A549 (cell line): ENCODE measurements at regions not wholly inside any gene's neighbourhood (a gene's known extent, or its start where the extent isn't known, plus 50 kb on each side); places are given as distances from the start of the nearest gene placed in this dataset.

Experiments used
- ATAC-seq, 2 experiments: fragments of 200-7000 bp in 1 of 2; fragments of >200 bp in 1 of 2; cut with Nextera tagmentation in 1 of 2; cut with Tn5 transposase in 1 of 2; 3 replicates each; pipeline versions ENCODE4 v1.8.0 to v1.9.1; 2018 to 2020; ENCODE audit warnings: mild to moderate bottlenecking in 1 of 2, moderate library complexity in 1 of 2
- CTCF ChIA-PET: fragments of 300-600 bp; sonication (Branson Sonifier 250); formaldehyde crosslinking; extraction: SDS; loops from one replicate; lab custom pipeline; 2021; ENCODE audit warnings: antibody characterized with exemption, inconsistent platforms; lab: Yijun Ruan, JAX
- POLR2A ChIA-PET: fragments of 350-600 bp; formaldehyde crosslinking; extraction: SDS; loops from one replicate; lab custom pipeline; 2021; ENCODE audit warnings: antibody characterized with exemption, inconsistent platforms; lab: Yijun Ruan, JAX
- DNase-seq, 2 experiments: peaks; one replicate each; pipeline versions ENCODE4 v3.0.0 to v3.0.0-alpha.2; 2011 to 2016; ENCODE audit warnings: low read depth in 1 of 2, low spot score in 1 of 2
- FAIRE-seq: peaks from 2 replicates; lab custom pipeline; 2011; peaks lifted over from hg19 to GRCh38; lab: Jason Lieb, UNC
- H3K27ac ChIP-seq, 2 experiments: fragments of >200 bp; sonication (Bioruptor Twin); formaldehyde crosslinking; 3 replicates each; pipeline ENCODE4 v1.5.1; 2016 to 2017
- H3K4me1 ChIP-seq: fragments of >200 bp; sonication (Bioruptor Twin); formaldehyde crosslinking; 3 replicates; pipeline ENCODE4 v1.6.1; 2016
- H3K4me2 ChIP-seq: fragments of >200 bp; sonication (Bioruptor Twin); formaldehyde crosslinking; 3 replicates; pipeline ENCODE4 v1.6.1; 2016
- H3K4me3 ChIP-seq: fragments of >200 bp; sonication (Bioruptor Twin); formaldehyde crosslinking; 3 replicates; pipeline ENCODE4 v1.5.1; 2016
- H3K9me3 ChIP-seq: fragments of >200 bp; sonication (Bioruptor Twin); formaldehyde crosslinking; 3 replicates; pipeline ENCODE4 v1.6.1; 2016
- BHLHE40 ChIP-seq: IDR thresholded peaks from 2 replicates; pipeline ENCODE4 v1.6.1; 2012; ENCODE audit warnings: low read depth, low read length, inconsistent platforms
- CBX8 ChIP-seq: fragments of 200-600 bp; sonication (generic); IDR thresholded peaks from 2 replicates; pipeline ENCODE4 v1.6.1; 2016
- CEBPB ChIP-seq, 2 experiments: fragments of >200 bp in 1 of 2; sonication (Bioruptor Twin) in 1 of 2; formaldehyde crosslinking in 1 of 2; IDR thresholded peaks; 2 replicates each; pipeline ENCODE4 v1.6.1; 2012 to 2016
- E2F6 ChIP-seq: IDR thresholded peaks from 2 replicates; pipeline ENCODE4 v1.6.1; 2012; ENCODE audit warnings: low read depth, borderline replicate concordance
- EHF ChIP-seq: fragments of 250-450 bp; sonication (Bioruptor Pico); IDR thresholded peaks from 2 replicates; pipeline ENCODE4 v1.5.0; 2020; ENCODE audit warnings: mild to moderate bottlenecking
- EHMT2 ChIP-seq: fragments of 200-600 bp; sonication (generic); IDR thresholded peaks from 2 replicates; pipeline ENCODE4 v1.6.1; 2016; ENCODE audit warnings: antibody characterized with exemption, low read depth, mild to moderate bottlenecking, moderate library complexity
- EP300 ChIP-seq, 2 experiments: fragments of >200 bp; sonication (Bioruptor Twin); formaldehyde crosslinking; IDR thresholded peaks; 2 replicates in 1 of 2; 3 replicates in 1 of 2; pipeline ENCODE4 v1.6.1; 2016 to 2017
- ESRRA ChIP-seq: fragments of 150-350 bp; IDR thresholded peaks from 2 replicates; pipeline ENCODE4 v1.6.1; 2014; ENCODE audit warnings: mild to moderate bottlenecking, low read length, borderline replicate concordance
- GATA3 ChIP-seq: IDR thresholded peaks from 2 replicates; pipeline ENCODE4 v1.6.1; 2012; ENCODE audit warnings: borderline replicate concordance
- HDAC2 ChIP-seq: fragments of 200-600 bp; sonication (generic); IDR thresholded peaks from 2 replicates; pipeline ENCODE4 v1.6.1; 2016
- HEYL ChIP-seq: fragments of 250-450 bp; sonication (Bioruptor Pico); IDR thresholded peaks from 2 replicates; pipeline ENCODE4 v1.8.0; 2021; ENCODE audit warnings: mild to moderate bottlenecking, moderate library complexity
- JUN ChIP-seq, 2 experiments: fragments of >200 bp; sonication (Bioruptor Twin); formaldehyde crosslinking; IDR thresholded peaks; 2 replicates in 1 of 2; 3 replicates in 1 of 2; pipeline ENCODE4 v1.6.1; 2016 to 2017
- JUNB ChIP-seq: fragments of >200 bp; sonication (Bioruptor Twin); formaldehyde crosslinking; IDR thresholded peaks from 2 replicates; pipeline ENCODE4 v1.6.1; 2016
- KDM1A ChIP-seq: fragments of 200-600 bp; sonication (generic); IDR thresholded peaks from 2 replicates; pipeline ENCODE4 v1.6.1; 2016; ENCODE audit warnings: low read depth, mild to moderate bottlenecking
- KDM5A ChIP-seq: fragments of 200-600 bp; sonication (generic); IDR thresholded peaks from 2 replicates; pipeline ENCODE4 v1.6.1; 2016; ENCODE audit warnings: antibody characterized with exemption, mild to moderate bottlenecking
- MAX ChIP-seq: IDR thresholded peaks from 2 replicates; pipeline ENCODE4 v1.6.1; 2012
- MYC ChIP-seq: IDR thresholded peaks from 2 replicates; pipeline ENCODE4 v1.6.1; 2012; ENCODE audit warnings: mild to moderate bottlenecking, inconsistent platforms, low read length, improper control_type of control experiment, borderline replicate concordance
- NFE2L2 ChIP-seq: fragments of 150-350 bp; conservative IDR thresholded peaks from 2 replicates; pipeline ENCODE4 v1.6.1; 2014; ENCODE audit warnings: low read length
- NR3C1 ChIP-seq: fragments of >200 bp; sonication (Bioruptor Twin); formaldehyde crosslinking; IDR thresholded peaks from 3 replicates; pipeline ENCODE4 v1.6.1; 2017
- POLR2AphosphoS2 ChIP-seq: conservative IDR thresholded peaks from 2 replicates; pipeline ENCODE4 v1.6.1; 2012; ENCODE audit warnings: low read length, improper control_type of control experiment, inconsistent platforms
- REST ChIP-seq: fragments of 200-600 bp; sonication (generic); IDR thresholded peaks from 2 replicates; pipeline ENCODE4 v1.6.1; 2016; ENCODE audit warnings: antibody characterized with exemption, mild to moderate bottlenecking, moderate library complexity
- RFX5 ChIP-seq: fragments of 450-650 bp; IDR thresholded peaks from 2 replicates; pipeline ENCODE4 v1.7.1; 2014; ENCODE audit warnings: antibody characterized with exemption, mild to moderate bottlenecking, moderate library complexity
- USF2 ChIP-seq: fragments of 450-650 bp; IDR thresholded peaks from 2 replicates; pipeline ENCODE4 v1.6.1; 2014; ENCODE audit warnings: antibody characterized with exemption
- ZNF302 ChIP-seq: fragments of 250-450 bp; sonication (Bioruptor Pico); IDR thresholded peaks from 2 replicates; pipeline ENCODE4 v1.9.0; 2021; ENCODE audit warnings: inconsistent platforms, mild to moderate bottlenecking, moderate library complexity
- WGBS: methylation state at CpG from one replicate; pipeline ENCODE4 v1.1.6; 2017; ENCODE audit errors: missing lambda C conversion rate; 5-methylcytosine and 5-hydroxymethylcytosine counted together
- TF ChIP-seq, protein P1 (sequence below): fragments of 250-450 bp; sonication (Bioruptor Pico); IDR thresholded peaks from 2 replicates; pipeline ENCODE4 v1.5.0; 2020; ENCODE audit warnings: low read depth, mild to moderate bottlenecking, moderate library complexity
- TF ChIP-seq, protein P2 (sequence below): fragments of >200 bp; sonication (Bioruptor Twin); formaldehyde crosslinking; IDR thresholded peaks from 3 replicates; pipeline ENCODE4 v1.6.1; 2016
- TF ChIP-seq, protein P3 (sequence below): fragments of 150-350 bp; IDR thresholded peaks from 2 replicates; pipeline ENCODE4 v1.6.1; 2014; ENCODE audit warnings: low read depth, mild to moderate bottlenecking, low read length

DNA sequence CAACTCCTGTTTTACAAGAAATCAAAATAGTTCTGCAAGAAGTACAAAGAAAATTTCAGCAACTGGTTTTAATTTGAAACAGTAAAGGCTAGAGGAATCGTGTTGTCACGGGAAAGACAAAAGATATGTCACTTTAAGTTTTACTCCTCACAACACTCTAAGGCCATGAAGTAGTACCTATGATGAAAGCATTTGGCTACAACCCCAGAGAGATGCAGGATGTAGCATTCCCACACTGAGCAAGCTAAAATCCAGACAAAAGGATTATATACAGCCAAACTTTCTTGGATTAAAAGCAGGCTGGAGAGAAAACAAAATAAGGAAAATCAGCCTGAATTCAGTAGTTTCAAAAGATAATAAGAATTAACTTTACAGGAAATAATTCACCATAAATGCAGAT, 245.5 kb upstream of the STEAP1 start:
- DNase-seq = no peak
- ATAC-seq = no peak
- FAIRE-seq = no peak
- CTCF ChIA-PET = no interaction called here
- Histone ChIP-seq H3K27ac (no peak overlapping the region), H3K4me3 (no peak overlapping the region)
- no peak for TF ChIP-seq JUNB
- TF ChIP-seq, all 56 proteins: peak for 0
- H3K4me1 ChIP-seq = no peaks in the 10 kb centered on the region
- 1% methylated on average over 2 of the region's 2 CpGs for WGBS
- no peak overlapping the region for H3K4me2 ChIP-seq
- H3K9me3 ChIP-seq = no peaks in the 10 kb centered on the region
- POLR2A ChIA-PET = no interaction called here

GRCh38 chr7:89914711-89915110, 239.6 kb upstream of the STEAP1 start:
- TF ChIP-seq GATA3 (no peak), EHF (CRISPR knock-in tag) (no peak), RFX5 (no peak), NR3C1 (no peak), EP300 (IDR thresholded peaks at IDR 0.05) (no peak), MAX (no peak), EHMT2 (no peak), CEBPB (IDR thresholded peaks at IDR 0.05) (no peak), CBX8 (no peak), HEYL (CRISPR knock-in tag) (no peak), MYC (no peak)
- TF ChIP-seq, protein P1, sequence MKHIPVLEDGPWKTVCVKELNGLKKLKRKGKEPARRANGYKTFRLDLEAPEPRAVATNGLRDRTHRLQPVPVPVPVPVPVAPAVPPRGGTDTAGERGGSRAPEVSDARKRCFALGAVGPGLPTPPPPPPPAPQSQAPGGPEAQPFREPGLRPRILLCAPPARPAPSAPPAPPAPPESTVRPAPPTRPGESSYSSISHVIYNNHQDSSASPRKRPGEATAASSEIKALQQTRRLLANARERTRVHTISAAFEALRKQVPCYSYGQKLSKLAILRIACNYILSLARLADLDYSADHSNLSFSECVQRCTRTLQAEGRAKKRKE (CRISPR knock-in tag) = no peak
- TF ChIP-seq, protein P2, sequence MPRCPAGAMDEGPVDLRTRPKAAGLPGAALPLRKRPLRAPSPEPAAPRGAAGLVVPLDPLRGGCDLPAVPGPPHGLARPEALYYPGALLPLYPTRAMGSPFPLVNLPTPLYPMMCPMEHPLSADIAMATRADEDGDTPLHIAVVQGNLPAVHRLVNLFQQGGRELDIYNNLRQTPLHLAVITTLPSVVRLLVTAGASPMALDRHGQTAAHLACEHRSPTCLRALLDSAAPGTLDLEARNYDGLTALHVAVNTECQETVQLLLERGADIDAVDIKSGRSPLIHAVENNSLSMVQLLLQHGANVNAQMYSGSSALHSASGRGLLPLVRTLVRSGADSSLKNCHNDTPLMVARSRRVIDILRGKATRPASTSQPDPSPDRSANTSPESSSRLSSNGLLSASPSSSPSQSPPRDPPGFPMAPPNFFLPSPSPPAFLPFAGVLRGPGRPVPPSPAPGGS = no peak
- TF ChIP-seq, protein P3, sequence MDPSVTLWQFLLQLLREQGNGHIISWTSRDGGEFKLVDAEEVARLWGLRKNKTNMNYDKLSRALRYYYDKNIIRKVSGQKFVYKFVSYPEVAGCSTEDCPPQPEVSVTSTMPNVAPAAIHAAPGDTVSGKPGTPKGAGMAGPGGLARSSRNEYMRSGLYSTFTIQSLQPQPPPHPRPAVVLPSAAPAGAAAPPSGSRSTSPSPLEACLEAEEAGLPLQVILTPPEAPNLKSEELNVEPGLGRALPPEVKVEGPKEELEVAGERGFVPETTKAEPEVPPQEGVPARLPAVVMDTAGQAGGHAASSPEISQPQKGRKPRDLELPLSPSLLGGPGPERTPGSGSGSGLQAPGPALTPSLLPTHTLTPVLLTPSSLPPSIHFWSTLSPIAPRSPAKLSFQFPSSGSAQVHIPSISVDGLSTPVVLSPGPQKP = no peak
- Histone ChIP-seq H3K4me1 (no peaks in the 10 kb centered on the region), H3K4me3 (no peak overlapping the region), H3K27ac (no peak overlapping the region), H3K4me2 (no peak overlapping the region), H3K9me3 (no peaks in the 10 kb centered on the region)
- ChIA-PET POLR2A (no interaction called here), CTCF (no interaction called here)
- DNase-seq = no peak
- no peak for FAIRE-seq
- WGBS = 0% methylated on average over 2 of the region's 2 CpGs
- no peak for ATAC-seq

DNA sequence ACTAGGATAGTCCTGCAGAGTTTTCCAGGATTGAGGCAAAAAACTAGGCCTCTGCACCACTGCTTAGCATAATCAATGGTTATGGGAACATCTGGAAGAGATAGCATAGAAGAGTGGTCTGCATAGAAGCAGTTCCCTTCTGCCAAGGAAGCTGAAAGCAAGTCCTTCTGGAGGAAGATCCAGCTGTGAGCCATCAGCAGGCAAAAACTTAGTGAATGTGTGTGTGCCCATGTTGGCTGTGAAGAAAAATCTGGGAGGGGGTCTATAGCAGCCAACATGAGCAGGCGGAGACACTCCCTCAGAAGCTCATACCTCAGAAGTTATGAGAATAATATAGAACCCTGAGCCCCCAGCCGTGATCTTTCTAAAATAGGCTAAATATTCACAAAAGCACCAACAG, 228.1 kb upstream of the STEAP1 start:
- no peak overlapping the region for H3K4me3 ChIP-seq
- no peak overlapping the region for H3K4me2 ChIP-seq
- ATAC-seq (no peak), FAIRE-seq (no peak), DNase-seq (no peak)
- ChIA-PET CTCF (interaction anchor here (0.6 kb wide), 1 partner anchor 86 kb away, joined by 3 read pairs; no protein-coding TSS in a partner anchor), POLR2A (no interaction called here)
- TF ChIP-seq KDM1A (no peak), POLR2AphosphoS2 (no peak), JUN (IDR thresholded peaks at IDR 0.05) (no peak), ESRRA (no peak), NFE2L2 (no peak), CEBPB (IDR thresholded peaks at IDR 0.05) (no peak), ZNF302 (CRISPR knock-in tag) (no peak), KDM5A (no peak), BHLHE40 (no peak), REST (no peak), EP300 (IDR thresholded peaks at IDR 0.05) (no peak), E2F6 (no peak), HDAC2 (no peak), USF2 (no peak)
- TF ChIP-seq, protein P2 = no peak
- H3K27ac ChIP-seq = no peak overlapping the region
- no peaks in the 10 kb centered on the region for H3K4me1 ChIP-seq
- H3K9me3 ChIP-seq = no peaks in the 10 kb centered on the region
- WGBS = 6% methylated on average over 2 of the region's 2 CpGs
